Osteoblast (primary cell): ENCODE measurements at regions not wholly inside any gene's neighbourhood (a gene's known extent, or its start where the extent isn't known, plus 50 kb on each side); places are given as distances from the start of the nearest gene placed in this dataset.
A peak's percentile ranks its signal among the peaks of the same experiment; 100 is the strongest.

Source experiments
- DNase-seq: peaks from one replicate; pipeline ENCODE4 v3.0.0; 2011; ENCODE audit warnings: low spot score, mixed read lengths; ENCODE audit not compliant: insufficient read length; ENCODE audit errors: missing footprints
- H2AFZ ChIP-seq: 2 replicates; pipeline ENCODE4 v1.6.0; 2011; ENCODE audit warnings: mild to moderate bottlenecking, low read length
- H3K27ac ChIP-seq: 2 replicates; pipeline ENCODE4 v1.5.1; 2011; ENCODE audit warnings: mild to moderate bottlenecking, low read depth, low read length, moderate library complexity
- H3K27me3 ChIP-seq: 2 replicates; pipeline ENCODE4 v1.6.0; 2012; ENCODE audit warnings: mild to moderate bottlenecking, control low read depth, inconsistent platforms, low read length, moderate library complexity; ENCODE audit not compliant: insufficient read depth
- H3K36me3 ChIP-seq: 2 replicates; pipeline ENCODE4 v1.5.1; 2011; ENCODE audit warnings: mild to moderate bottlenecking, low read length, control low read depth, moderate library complexity; ENCODE audit not compliant: insufficient read depth
- H3K4me1 ChIP-seq: 2 replicates; pipeline ENCODE4 v1.5.1; 2011; ENCODE audit warnings: mild to moderate bottlenecking, low read length, control low read depth, moderate library complexity; ENCODE audit not compliant: insufficient read depth
- H3K4me2 ChIP-seq: 2 replicates; pipeline ENCODE4 v1.6.0; 2011; ENCODE audit warnings: mild to moderate bottlenecking, low read length; ENCODE audit not compliant: insufficient read depth
- H3K4me3 ChIP-seq: fragments of 200-600 bp; sonication (generic); 3 replicates; pipeline ENCODE4 v1.5.1; 2012; ENCODE audit warnings: mild to moderate bottlenecking, low read length, inconsistent platforms; ENCODE audit not compliant: insufficient read depth
- H3K79me2 ChIP-seq: 2 replicates; pipeline ENCODE4 v1.6.0; 2012; ENCODE audit warnings: mild to moderate bottlenecking, low read length, control low read depth, inconsistent platforms; ENCODE audit not compliant: insufficient read depth
- H3K9me3 ChIP-seq: 2 replicates; pipeline ENCODE4 v1.5.1; 2011; ENCODE audit warnings: low read depth, low read length, control low read depth
- H4K20me1 ChIP-seq: 2 replicates; pipeline ENCODE4 v1.6.0; 2012; ENCODE audit warnings: mild to moderate bottlenecking, low read length, control low read depth; ENCODE audit not compliant: insufficient read depth
- TF ChIP-seq, protein P1 (sequence below): IDR thresholded peaks from 2 replicates; pipeline ENCODE4 v1.5.1; 2011; ENCODE audit warnings: mild to moderate bottlenecking, low read depth, low read length, moderate library complexity; ENCODE audit errors: extremely low read depth

DNA sequence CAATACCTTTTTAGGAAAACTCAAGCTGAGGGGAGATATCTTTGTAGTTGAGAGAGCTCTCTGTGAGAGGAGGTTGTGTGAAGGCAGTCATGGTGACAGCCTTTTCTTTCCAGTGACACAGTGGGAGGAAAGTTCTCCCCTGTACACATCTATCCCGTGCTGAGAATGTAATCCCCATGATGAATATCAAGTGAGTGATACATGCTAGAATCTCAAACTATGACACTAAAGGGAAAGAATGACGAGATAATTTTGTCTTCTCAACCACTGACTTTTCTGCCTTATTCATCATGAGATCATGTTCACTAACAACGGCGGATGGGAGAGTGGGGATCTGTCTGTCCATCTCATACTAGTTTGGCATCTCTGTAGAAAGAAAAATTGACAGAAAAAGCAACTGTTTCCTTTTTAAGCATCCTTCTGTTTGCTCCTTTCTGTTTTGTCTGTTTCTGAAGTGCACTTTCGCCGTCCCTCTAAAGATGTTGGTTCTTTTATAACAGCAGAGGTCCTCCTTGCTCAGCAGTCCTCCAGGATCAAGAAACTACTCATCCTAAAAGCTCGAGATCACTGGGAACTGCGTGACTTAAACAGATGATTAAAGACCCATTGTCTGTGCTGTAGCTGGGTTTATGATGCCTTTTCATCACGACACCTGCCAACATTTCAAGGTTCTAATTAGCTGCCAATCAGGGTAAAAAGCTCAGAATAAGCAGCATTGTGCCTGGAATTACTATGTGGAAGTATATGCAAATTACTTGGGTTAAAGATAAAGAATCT lies 137.6 kb downstream of the DCK start:
- Histone ChIP-seq H3K4me2 (peak overlapping the region; percentile 74), H3K36me3 (no peaks in the 10 kb centered on the region), H3K27ac (peak overlapping the region; percentile 98), H3K9me3 (no peaks in the 10 kb centered on the region), H2AFZ (peak overlapping the region; percentile 58), H3K4me3 (peak overlapping the region; percentile 56), H3K79me2 (no peaks in the 10 kb centered on the region), H3K27me3 (no peaks in the 10 kb centered on the region), H3K4me1 (peaks cover 47% of the 10 kb centered on the region), H4K20me1 (no peaks in the 10 kb centered on the region)
- no peak for DNase-seq
- TF ChIP-seq, protein P1, sequence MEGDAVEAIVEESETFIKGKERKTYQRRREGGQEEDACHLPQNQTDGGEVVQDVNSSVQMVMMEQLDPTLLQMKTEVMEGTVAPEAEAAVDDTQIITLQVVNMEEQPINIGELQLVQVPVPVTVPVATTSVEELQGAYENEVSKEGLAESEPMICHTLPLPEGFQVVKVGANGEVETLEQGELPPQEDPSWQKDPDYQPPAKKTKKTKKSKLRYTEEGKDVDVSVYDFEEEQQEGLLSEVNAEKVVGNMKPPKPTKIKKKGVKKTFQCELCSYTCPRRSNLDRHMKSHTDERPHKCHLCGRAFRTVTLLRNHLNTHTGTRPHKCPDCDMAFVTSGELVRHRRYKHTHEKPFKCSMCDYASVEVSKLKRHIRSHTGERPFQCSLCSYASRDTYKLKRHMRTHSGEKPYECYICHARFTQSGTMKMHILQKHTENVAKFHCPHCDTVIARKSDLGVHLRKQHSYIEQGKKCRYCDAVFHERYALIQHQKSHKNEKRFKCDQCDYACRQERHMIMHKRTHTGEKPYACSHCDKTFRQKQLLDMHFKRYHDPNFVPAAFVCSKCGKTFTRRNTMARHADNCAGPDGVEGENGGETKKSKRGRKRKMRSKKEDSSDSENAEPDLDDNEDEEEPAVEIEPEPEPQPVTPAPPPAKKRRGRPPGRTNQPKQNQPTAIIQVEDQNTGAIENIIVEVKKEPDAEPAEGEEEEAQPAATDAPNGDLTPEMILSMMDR: peak; percentile 49

DNA sequence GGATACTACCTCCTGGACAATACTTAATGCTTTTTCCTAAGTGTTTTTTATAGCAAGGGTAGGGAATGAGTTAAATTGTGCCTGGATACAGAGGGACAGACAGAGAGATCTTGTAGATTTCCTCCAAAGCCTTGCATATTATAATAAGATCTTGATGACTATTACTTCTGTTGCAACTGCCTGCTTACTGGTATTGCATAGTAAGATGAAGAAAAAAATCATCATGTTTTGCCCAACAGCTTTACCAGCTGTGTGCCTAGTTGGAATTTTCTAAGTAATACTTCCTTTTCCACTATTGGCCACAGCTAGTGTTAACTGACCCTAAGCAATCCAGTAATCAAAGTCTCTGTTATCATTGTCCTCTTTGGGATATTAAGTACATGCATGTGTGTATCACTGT lies 139.0 kb downstream of the DCK start:
- no peak for DNase-seq
- Histone ChIP-seq H4K20me1 (no peaks in the 10 kb centered on the region), H3K36me3 (no peaks in the 10 kb centered on the region), H3K4me1 (peaks cover 37% of the 10 kb centered on the region), H3K9me3 (no peaks in the 10 kb centered on the region), H3K27me3 (no peaks in the 10 kb centered on the region), H3K79me2 (no peaks in the 10 kb centered on the region), H2AFZ (no peak overlapping the region), H3K4me3 (no peak overlapping the region), H3K27ac (peak overlapping the region; percentile 98), H3K4me2 (no peak overlapping the region)
- TF ChIP-seq, protein P1: no peak

DNA sequence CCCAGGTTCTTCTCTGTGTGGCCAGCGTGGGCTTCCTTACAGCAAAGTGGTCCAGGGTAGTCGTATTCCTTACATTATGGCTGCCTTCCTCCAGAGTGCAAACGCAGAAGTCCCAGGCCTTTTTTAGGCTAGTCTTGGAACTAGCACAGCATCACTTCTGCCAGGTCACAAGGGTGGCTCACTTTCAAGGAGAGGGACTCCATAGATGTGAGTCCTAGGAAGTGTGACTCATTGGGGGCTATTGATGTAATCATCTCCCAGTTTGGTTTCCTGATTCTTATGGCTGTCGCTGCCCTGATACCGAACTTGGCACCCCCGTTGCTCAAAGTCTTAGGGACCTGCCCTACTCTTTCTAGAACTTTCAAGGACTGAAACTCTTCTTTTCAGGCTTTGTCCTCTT lies 140.0 kb downstream of the DCK start:
- H2AFZ ChIP-seq: peak overlapping the region; percentile 39
- DNase-seq: no peak
- TF ChIP-seq, protein P1: no peak

DNA sequence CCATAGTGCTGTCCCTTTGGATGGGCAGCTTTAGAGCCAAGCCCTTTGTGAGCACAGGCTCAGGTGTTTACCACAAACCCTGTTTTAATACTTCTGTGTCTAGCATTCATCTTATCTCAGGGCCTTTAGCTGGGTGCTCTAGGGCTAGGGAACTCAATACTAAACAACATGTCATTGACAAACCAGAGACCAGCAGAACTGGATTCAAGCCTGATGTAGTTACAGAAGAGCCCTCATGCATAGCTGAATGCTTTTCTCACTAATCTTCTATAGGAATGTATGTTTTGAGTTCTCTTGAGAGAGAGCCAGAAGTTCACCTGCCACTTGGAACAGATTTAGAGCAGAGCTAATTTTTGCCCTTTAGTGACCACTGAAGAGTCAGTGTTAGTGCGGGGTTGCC lies 142.6 kb downstream of the DCK start:
- no peaks in the 10 kb centered on the region for H3K27me3 ChIP-seq
- H3K79me2 ChIP-seq: no peaks in the 10 kb centered on the region
- peaks cover 28% of the 10 kb centered on the region for H3K4me1 ChIP-seq
- H4K20me1 ChIP-seq: no peaks in the 10 kb centered on the region
- H2AFZ ChIP-seq: no peak overlapping the region
- H3K4me2 ChIP-seq: no peak overlapping the region
- DNase-seq: peak; percentile 55
- H3K36me3 ChIP-seq: no peaks in the 10 kb centered on the region
- H3K27ac ChIP-seq: no peak overlapping the region
- H3K4me3 ChIP-seq: no peak overlapping the region
- no peaks in the 10 kb centered on the region for H3K9me3 ChIP-seq
- TF ChIP-seq, protein P1: no peak

More for the DNA sequence above, 140.0 kb downstream of the DCK start:
- Histone ChIP-seq H3K4me2 (no peak overlapping the region), H4K20me1 (no peaks in the 10 kb centered on the region), H3K79me2 (no peaks in the 10 kb centered on the region), H3K4me3 (no peak overlapping the region), H3K4me1 (peaks cover 37% of the 10 kb centered on the region), H3K27me3 (no peaks in the 10 kb centered on the region), H3K9me3 (no peaks in the 10 kb centered on the region), H3K36me3 (no peaks in the 10 kb centered on the region), H3K27ac (peak overlapping the region; percentile 98)
